ENCODE measurements at regions not wholly inside any gene's neighbourhood (a gene's known extent, or its start where the extent isn't known, plus 50 kb on each side); places are given as distances from the start of the nearest gene placed in this dataset.

- no peak for TF ChIP-seq POLR2A (IDR thresholded peaks at IDR 0.05)
- TF ChIP-seq, protein P1, sequence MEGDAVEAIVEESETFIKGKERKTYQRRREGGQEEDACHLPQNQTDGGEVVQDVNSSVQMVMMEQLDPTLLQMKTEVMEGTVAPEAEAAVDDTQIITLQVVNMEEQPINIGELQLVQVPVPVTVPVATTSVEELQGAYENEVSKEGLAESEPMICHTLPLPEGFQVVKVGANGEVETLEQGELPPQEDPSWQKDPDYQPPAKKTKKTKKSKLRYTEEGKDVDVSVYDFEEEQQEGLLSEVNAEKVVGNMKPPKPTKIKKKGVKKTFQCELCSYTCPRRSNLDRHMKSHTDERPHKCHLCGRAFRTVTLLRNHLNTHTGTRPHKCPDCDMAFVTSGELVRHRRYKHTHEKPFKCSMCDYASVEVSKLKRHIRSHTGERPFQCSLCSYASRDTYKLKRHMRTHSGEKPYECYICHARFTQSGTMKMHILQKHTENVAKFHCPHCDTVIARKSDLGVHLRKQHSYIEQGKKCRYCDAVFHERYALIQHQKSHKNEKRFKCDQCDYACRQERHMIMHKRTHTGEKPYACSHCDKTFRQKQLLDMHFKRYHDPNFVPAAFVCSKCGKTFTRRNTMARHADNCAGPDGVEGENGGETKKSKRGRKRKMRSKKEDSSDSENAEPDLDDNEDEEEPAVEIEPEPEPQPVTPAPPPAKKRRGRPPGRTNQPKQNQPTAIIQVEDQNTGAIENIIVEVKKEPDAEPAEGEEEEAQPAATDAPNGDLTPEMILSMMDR (IDR thresholded peaks at IDR 0.05): no peak
Observed at GRCh38 chr14:40292664-40293063, 860.4 kb upstream of the FBXO33 start.
